Nephron progenitor cell (in vitro differentiated cells): ENCODE measurements at regions not wholly inside any gene's neighbourhood (a gene's known extent, or its start where the extent isn't known, plus 50 kb on each side); places are given as distances from the start of the nearest gene placed in this dataset.

ENCODE experiments used
- DNase-seq: peaks from one replicate; pipeline ENCODE4 v3.0.0; 2021
- H3K27ac Mint-ChIP-seq: 2 replicates; pipeline ENCODE4 v1.8.0; 2021; ENCODE audit warnings: mild to moderate bottlenecking, moderate library complexity, mixed read lengths
- H3K27me3 Mint-ChIP-seq: 2 replicates; pipeline ENCODE4 v1.8.0; 2021; ENCODE audit warnings: mild to moderate bottlenecking, low read depth, mixed read lengths; ENCODE audit not compliant: poor library complexity
- H3K36me3 Mint-ChIP-seq: 2 replicates; pipeline ENCODE4 v1.8.0; 2021; ENCODE audit warnings: low read depth, mixed read lengths
- H3K4me1 Mint-ChIP-seq: 2 replicates; pipeline ENCODE4 v1.8.0; 2021; ENCODE audit warnings: mixed read lengths
- H3K4me3 Mint-ChIP-seq: 2 replicates; pipeline ENCODE4 v1.8.0; 2021; ENCODE audit warnings: mild to moderate bottlenecking, moderate library complexity, mixed read lengths
- H3K9me3 Mint-ChIP-seq: 2 replicates; pipeline ENCODE4 v1.8.0; 2021; ENCODE audit warnings: mild to moderate bottlenecking, moderate library complexity, mixed read lengths
- TF ChIP-seq, protein P1 (sequence below): fragments of 200-600 bp; sonication (generic); IDR thresholded peaks from 2 replicates; pipeline ENCODE4 v1.5.0; 2021; ENCODE audit warnings: antibody characterized with exemption

DNA sequence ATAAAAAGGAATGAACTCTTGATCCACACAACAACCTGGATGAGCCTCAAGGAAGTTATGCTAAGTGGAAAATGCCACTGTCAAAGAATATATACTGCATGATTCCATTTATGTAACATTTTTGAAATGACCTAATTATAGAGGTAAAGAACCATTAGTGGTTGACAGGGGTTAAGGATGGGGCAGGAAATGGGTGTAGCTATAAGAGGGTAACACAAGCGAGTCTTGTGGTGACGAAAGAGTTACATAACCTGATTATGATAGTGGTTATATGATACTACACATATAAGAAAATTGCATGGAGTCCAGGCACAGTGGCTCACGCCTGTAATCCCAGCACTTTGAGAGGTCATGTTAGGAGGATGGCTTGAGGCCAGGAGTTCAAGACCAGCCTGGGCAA, 346.6 kb upstream of the PKDCC start:
- DNase-seq = no peak
- TF ChIP-seq, protein P1, sequence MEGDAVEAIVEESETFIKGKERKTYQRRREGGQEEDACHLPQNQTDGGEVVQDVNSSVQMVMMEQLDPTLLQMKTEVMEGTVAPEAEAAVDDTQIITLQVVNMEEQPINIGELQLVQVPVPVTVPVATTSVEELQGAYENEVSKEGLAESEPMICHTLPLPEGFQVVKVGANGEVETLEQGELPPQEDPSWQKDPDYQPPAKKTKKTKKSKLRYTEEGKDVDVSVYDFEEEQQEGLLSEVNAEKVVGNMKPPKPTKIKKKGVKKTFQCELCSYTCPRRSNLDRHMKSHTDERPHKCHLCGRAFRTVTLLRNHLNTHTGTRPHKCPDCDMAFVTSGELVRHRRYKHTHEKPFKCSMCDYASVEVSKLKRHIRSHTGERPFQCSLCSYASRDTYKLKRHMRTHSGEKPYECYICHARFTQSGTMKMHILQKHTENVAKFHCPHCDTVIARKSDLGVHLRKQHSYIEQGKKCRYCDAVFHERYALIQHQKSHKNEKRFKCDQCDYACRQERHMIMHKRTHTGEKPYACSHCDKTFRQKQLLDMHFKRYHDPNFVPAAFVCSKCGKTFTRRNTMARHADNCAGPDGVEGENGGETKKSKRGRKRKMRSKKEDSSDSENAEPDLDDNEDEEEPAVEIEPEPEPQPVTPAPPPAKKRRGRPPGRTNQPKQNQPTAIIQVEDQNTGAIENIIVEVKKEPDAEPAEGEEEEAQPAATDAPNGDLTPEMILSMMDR = no peak
- Mint-ChIP-seq H3K27ac (no peak overlapping the region), H3K36me3 (no peaks in the 10 kb centered on the region), H3K4me1 (no peaks in the 10 kb centered on the region), H3K9me3 (no peaks in the 10 kb centered on the region), H3K4me3 (no peak overlapping the region), H3K27me3 (peaks cover 17% of the 10 kb centered on the region)

DNA sequence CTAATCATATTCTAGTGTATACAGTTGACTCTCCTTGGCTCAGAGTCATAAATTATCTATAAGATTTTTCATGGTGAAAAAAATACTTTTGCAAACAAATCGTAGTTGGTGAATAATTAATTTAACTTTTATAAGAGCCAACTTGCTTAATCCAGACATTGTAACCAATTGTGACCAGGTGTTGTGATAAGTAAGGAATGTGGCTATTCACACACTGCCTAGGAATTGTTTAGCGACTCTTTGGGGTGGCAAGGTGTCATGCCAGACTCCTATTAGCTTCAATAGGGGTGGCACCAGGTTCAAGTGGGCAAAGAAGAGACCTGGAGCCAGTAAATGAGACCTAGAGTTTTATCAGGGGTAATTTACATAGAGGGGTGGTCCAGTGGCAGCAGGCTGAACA, 344.7 kb upstream of the PKDCC start:
- DNase-seq = no peak
- TF ChIP-seq, protein P1 = no peak
- Mint-ChIP-seq H3K4me3 (no peak overlapping the region), H3K4me1 (peaks cover 4% of the 10 kb centered on the region), H3K9me3 (no peaks in the 10 kb centered on the region), H3K36me3 (no peaks in the 10 kb centered on the region), H3K27ac (no peak overlapping the region), H3K27me3 (peaks cover 17% of the 10 kb centered on the region)

DNA sequence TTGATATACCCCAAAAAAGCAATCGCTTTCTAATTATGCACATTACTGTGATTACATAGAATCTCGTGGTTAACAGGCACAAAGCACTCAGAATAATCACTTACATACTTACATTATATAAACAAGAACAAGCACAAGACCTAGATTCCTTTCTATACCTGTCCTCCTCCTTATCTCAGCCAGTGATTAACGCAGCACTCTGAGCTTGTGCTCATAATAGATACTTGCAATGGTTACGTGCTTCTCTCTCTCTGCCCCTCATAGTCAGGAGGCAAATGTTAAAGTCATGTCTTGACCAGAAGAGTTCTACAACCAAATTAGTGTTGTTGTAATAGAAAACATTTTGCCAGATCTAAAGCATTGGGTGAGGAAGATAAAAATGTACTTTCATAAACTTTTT, 342.2 kb upstream of the PKDCC start:
- Mint-ChIP-seq H3K4me1 (peaks cover 7% of the 10 kb centered on the region), H3K4me3 (no peak overlapping the region), H3K27ac (no peak overlapping the region), H3K9me3 (no peaks in the 10 kb centered on the region), H3K27me3 (peaks cover 4% of the 10 kb centered on the region), H3K36me3 (no peaks in the 10 kb centered on the region)
- TF ChIP-seq, protein P1 = no peak
- no peak for DNase-seq

DNA sequence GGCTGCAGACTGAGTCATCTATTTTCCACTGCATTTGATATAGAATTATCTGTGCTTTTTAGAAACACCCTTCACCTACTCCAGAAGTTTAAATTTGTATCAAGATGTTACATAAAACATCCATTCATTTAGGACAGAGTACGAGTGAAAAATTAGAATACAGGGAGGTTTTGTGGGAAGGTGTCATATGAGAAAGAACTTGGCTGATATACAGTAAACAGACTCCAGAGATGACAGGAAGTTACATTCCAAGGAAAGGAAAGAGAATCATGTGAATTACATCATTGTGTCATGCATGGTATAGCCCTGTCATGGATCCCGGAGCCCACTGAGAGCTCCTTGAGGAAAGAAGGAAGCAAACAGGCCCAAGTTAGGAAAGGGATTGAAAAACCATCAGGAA, 341.5 kb upstream of the PKDCC start:
- no peak for DNase-seq
- H3K4me3 Mint-ChIP-seq = no peak overlapping the region
- peaks cover 7% of the 10 kb centered on the region for H3K4me1 Mint-ChIP-seq
- peaks cover 4% of the 10 kb centered on the region for H3K27me3 Mint-ChIP-seq
- H3K36me3 Mint-ChIP-seq = no peaks in the 10 kb centered on the region
- no peak overlapping the region for H3K27ac Mint-ChIP-seq
- TF ChIP-seq, protein P1 = no peak
- no peaks in the 10 kb centered on the region for H3K9me3 Mint-ChIP-seq

DNA sequence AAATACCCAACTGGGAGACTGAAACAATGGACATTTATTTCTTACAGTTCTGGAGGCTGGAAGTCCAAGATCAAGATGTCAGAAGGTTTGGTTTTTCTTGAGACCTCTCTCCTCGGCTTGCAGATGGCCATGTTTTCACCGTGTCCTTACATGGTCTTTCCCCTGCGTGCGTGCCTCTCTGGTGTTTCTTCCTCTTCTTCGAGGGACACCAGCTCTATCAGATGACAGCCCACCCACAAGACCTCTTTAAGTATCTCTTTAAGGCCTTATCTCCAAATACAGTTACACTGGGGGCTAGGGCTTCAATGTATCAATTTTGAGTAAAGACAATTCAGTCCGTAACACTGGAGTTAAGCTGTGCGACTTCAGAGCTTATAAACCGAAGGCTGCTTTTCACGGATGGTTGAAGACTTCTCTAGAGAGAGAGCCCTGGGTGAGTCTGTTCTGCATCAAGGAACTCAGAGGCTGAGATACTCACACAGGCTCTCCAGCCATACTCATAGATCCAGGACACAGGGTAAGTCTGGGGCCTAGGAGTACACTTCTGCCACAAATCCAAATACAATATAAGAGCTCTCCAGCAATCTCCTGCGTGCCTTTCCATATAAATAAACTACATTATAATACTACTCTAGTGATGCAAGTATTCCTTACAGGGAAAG, 339.9 kb upstream of the PKDCC start:
- no peak overlapping the region for H3K4me3 Mint-ChIP-seq
- TF ChIP-seq, protein P1 = no peak
- no peaks in the 10 kb centered on the region for H3K9me3 Mint-ChIP-seq
- peaks cover 4% of the 10 kb centered on the region for H3K27me3 Mint-ChIP-seq
- H3K27ac Mint-ChIP-seq = no peak overlapping the region
- H3K4me1 Mint-ChIP-seq = peaks cover 7% of the 10 kb centered on the region
- no peak for DNase-seq
- no peaks in the 10 kb centered on the region for H3K36me3 Mint-ChIP-seq
